Vagina (tissue), 2 donors: ENCODE measurements at regions not wholly inside any gene's neighbourhood (a gene's known extent, or its start where the extent isn't known, plus 50 kb on each side); places are given as distances from the start of the nearest gene placed in this dataset.

Experiments used
- POLR2A ChIP-seq, 2 donors: fragments of 450-650 bp; IDR thresholded peaks; one replicate each; pipeline ENCODE4 v1.6.1; 2017; ENCODE audit warnings: antibody characterized with exemption in 2 of 2, mild to moderate bottlenecking in 2 of 2, moderate library complexity in 2 of 2
- POLR2AphosphoS5 ChIP-seq, 2 donors: sonication (generic); formaldehyde crosslinking; IDR thresholded peaks; one replicate each; pipeline ENCODE4 v1.9.0; 2017; ENCODE audit warnings: antibody characterized with exemption in 2 of 2, mild to moderate bottlenecking in 2 of 2, low read depth in 1 of 2; ENCODE audit not compliant: insufficient read depth in 1 of 2
- TF ChIP-seq, protein P1 (sequence below), 3 experiments: fragments of 450-650 bp in 2 of 3; fragments of 200-600 bp in 1 of 3; sonication (generic) in 1 of 3; IDR thresholded peaks; one replicate each; pipeline ENCODE4 v1.5.1; 2017 to 2019; ENCODE audit warnings: antibody characterized with exemption in 3 of 3, mild to moderate bottlenecking in 2 of 3, moderate library complexity in 2 of 3

- TF ChIP-seq, protein P1, sequence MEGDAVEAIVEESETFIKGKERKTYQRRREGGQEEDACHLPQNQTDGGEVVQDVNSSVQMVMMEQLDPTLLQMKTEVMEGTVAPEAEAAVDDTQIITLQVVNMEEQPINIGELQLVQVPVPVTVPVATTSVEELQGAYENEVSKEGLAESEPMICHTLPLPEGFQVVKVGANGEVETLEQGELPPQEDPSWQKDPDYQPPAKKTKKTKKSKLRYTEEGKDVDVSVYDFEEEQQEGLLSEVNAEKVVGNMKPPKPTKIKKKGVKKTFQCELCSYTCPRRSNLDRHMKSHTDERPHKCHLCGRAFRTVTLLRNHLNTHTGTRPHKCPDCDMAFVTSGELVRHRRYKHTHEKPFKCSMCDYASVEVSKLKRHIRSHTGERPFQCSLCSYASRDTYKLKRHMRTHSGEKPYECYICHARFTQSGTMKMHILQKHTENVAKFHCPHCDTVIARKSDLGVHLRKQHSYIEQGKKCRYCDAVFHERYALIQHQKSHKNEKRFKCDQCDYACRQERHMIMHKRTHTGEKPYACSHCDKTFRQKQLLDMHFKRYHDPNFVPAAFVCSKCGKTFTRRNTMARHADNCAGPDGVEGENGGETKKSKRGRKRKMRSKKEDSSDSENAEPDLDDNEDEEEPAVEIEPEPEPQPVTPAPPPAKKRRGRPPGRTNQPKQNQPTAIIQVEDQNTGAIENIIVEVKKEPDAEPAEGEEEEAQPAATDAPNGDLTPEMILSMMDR (IDR thresholded peaks at IDR 0.05): no peak
- TF ChIP-seq POLR2A (IDR thresholded peaks at IDR 0.05) (no peak), POLR2AphosphoS5 (IDR thresholded peaks at IDR 0.05; ENCODE audit: insufficient read depth in 1 of 2, low read depth in 1 of 2) (no peak)
These were observed 481.0 kb downstream of the EIPR1 start for GRCh38 chr2:2896643-2897042.
